GM06990 (cell line): ENCODE measurements at regions not wholly inside any gene's neighbourhood (a gene's known extent, or its start where the extent isn't known, plus 50 kb on each side); places are given as distances from the start of the nearest gene placed in this dataset.

Source experiments
- DNase-seq: peaks from one replicate; pipeline ENCODE4 v3.0.0-alpha.2; 2011; ENCODE audit not compliant: insufficient read length; ENCODE audit errors: extremely low read depth
- H3K27me3 ChIP-seq: replicated peaks from 2 replicates; pipeline ENCODE4 v1.6.0; 2011; ENCODE audit warnings: low read length; ENCODE audit not compliant: control insufficient read depth, insufficient read depth
- H3K36me3 ChIP-seq: 2 replicates; pipeline ENCODE4 v1.5.1; 2011; ENCODE audit warnings: low read length; ENCODE audit not compliant: control insufficient read depth, insufficient read depth
- H3K4me3 ChIP-seq: replicated peaks from 2 replicates; pipeline ENCODE4 v1.5.1; 2011; ENCODE audit warnings: low read depth, mild to moderate bottlenecking, control low read depth, low read length
- CTCF ChIP-seq: IDR thresholded peaks from 2 replicates; pipeline ENCODE4 v1.5.1; 2011; ENCODE audit warnings: low read length, control low read depth, mild to moderate bottlenecking, inconsistent platforms; ENCODE audit not compliant: insufficient read depth, poor library complexity, severe bottlenecking

DNA sequence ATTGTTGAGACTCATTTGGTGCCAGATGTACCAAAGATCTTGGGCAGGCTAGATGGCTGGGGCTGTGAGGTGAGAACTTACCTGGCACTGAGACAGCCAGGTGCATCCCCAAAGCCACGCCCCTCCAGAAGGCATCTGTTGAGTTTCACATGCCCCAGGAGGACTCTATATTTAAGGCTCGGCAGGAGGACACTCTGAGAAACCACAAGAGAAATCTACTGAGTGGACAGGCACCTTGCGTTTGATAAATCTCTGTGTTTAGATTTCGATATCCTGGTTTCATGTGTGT is 197.9 kb upstream of the ZNF536 start:
- Histone ChIP-seq H3K36me3 (no peaks in the 10 kb centered on the region), H3K27me3 (no peaks in the 10 kb centered on the region; the same call in 1 of the 2 replicates), H3K4me3 (no peak overlapping the region)
- no peak for DNase-seq
- TF ChIP-seq CTCF = no peak

GRCh38 chr19:30174791-30175190 is 197.4 kb upstream of the ZNF536 start:
- no peak for DNase-seq
- no peak overlapping the region for H3K4me3 ChIP-seq
- TF ChIP-seq CTCF = no peak
- H3K27me3 ChIP-seq = no peaks in the 10 kb centered on the region; the same call in 1 of the 2 replicates
- no peaks in the 10 kb centered on the region for H3K36me3 ChIP-seq

DNA sequence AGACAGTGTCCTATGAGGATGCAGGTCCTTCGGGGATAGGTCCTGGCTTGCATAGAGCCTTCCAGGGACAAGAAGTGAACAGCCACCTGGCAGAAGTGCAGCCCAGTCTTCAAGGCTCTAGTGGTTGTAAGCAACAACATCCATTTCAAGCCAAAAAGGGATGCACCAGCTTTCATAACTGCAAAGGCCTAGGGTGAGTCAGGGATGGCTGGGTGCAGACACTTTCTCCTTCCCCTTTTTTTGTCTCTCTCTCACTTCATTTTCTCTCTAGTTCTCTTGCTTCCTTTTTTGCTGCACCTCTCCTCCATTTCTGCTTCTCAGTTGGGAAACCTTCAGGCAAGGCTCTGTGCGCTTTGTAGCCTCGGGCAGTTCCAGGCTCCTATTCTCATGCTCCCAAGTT is 196.2 kb upstream of the ZNF536 start:
- no peak for TF ChIP-seq CTCF
- DNase-seq = no peak
- H3K27me3 ChIP-seq = no peaks in the 10 kb centered on the region; the same call in 1 of the 2 replicates
- H3K4me3 ChIP-seq = no peak overlapping the region
- H3K36me3 ChIP-seq = no peaks in the 10 kb centered on the region

GRCh38 chr19:30178721-30179402 is 193.3 kb upstream of the ZNF536 start:
- H3K27me3 ChIP-seq = no peaks in the 10 kb centered on the region
- no peak for DNase-seq
- no peak for TF ChIP-seq CTCF
- H3K4me3 ChIP-seq = no peak overlapping the region
- H3K36me3 ChIP-seq = no peaks in the 10 kb centered on the region

GRCh38 chr19:30180691-30181090 is 191.5 kb upstream of the ZNF536 start:
- no peak for DNase-seq
- no peak for TF ChIP-seq CTCF
- no peaks in the 10 kb centered on the region for H3K36me3 ChIP-seq
- no peak overlapping the region for H3K4me3 ChIP-seq
- no peaks in the 10 kb centered on the region for H3K27me3 ChIP-seq
